HG03135 (cell line): ENCODE measurements at regions not wholly inside any gene's neighbourhood (a gene's known extent, or its start where the extent isn't known, plus 50 kb on each side); places are given as distances from the start of the nearest gene placed in this dataset.
A peak's percentile ranks its signal among the peaks of the same experiment; 100 is the strongest.

Source experiments
- ATAC-seq: cut with Tn5 transposase; IDR thresholded peaks from one replicate; pipeline ENCODE4 v1.9.1; 2021; ENCODE audit warnings: mild to moderate bottlenecking, moderate library complexity; ENCODE audit not compliant: unreplicated experiment

DNA sequence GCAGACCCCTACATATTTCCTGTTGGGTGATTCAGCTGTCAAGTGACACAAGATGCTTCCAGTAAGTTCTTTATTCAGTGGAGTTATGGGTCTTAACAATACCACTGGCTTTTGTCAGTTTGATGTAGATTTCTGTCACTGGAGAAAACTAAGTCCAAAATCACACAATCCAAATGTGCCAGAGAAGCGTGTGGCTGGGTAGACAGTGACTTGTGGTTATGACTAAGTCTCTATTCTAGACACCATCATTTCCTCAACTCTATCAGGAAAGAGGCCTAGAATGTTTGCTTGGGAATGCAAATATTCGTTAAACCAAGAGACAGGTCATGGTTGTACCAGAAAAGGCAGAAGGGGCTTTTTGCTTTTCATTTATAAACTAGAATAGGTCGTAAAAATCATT is 54.4 kb upstream of the HS3ST1 start:
- no peak for ATAC-seq

DNA sequence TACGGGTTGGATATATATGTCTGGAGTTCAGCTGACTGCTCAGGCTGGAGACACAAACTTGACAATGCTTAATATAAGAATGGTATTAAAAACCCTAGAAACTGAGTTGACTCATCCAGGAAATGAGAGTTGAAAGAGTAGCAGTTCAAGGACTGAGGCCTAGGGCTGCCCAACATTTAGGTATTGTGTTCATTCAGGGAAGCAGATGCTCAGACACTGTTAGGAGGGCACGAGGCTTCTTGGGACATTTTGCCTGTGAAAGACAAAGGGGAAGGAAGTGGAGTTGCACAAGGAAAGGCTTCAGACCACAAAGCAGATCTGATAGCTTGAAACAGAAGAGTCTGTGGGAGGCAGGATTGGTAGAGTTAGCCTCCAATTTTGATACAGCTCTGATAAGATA is 52.0 kb upstream of the HS3ST1 start:
- peak; percentile 83 for ATAC-seq
